H1 (cell line): ENCODE measurements at regions not wholly inside any gene's neighbourhood (a gene's known extent, or its start where the extent isn't known, plus 50 kb on each side); places are given as distances from the start of the nearest gene placed in this dataset.

Experiments
- CBX5 ChIP-seq: fragments of 300-800, 300-1000 bp; sonication (generic); IDR thresholded peaks from 2 replicates; pipeline ENCODE4 v1.7.1; 2016; ENCODE audit warnings: antibody characterized with exemption, low read length, low read depth
- CTCF ChIP-seq, 3 experiments: IDR thresholded peaks; 1 replicate in 2 of 3; 2 replicates in 1 of 3; pipeline versions ENCODE4 v1.5.1 to v1.6.1; 2011; ENCODE audit warnings: low read length in 3 of 3, mild to moderate bottlenecking in 3 of 3, inconsistent platforms in 2 of 3, low read depth in 1 of 3, moderate library complexity in 1 of 3; ENCODE audit not compliant: insufficient read depth in 1 of 3; ENCODE audit errors: control extremely low read depth in 1 of 3
- EZH2 ChIP-seq: fragments of 200-600 bp; sonication (generic); IDR thresholded peaks from 2 replicates; pipeline ENCODE4 v1.7.1; 2012; ENCODE audit warnings: low read depth, mild to moderate bottlenecking, moderate library complexity, low read length, inconsistent platforms; ENCODE audit not compliant: severe bottlenecking
- NRF1 ChIP-seq: IDR thresholded peaks from 2 replicates; pipeline ENCODE4 v1.6.1; 2011; ENCODE audit warnings: mild to moderate bottlenecking, low read depth, low read length, improper control_type of control experiment
- POLR2A ChIP-seq, 2 experiments: IDR thresholded peaks; 1 replicate in 1 of 2; 2 replicates in 1 of 2; pipeline ENCODE4 v1.6.1; 2011; ENCODE audit warnings: low read depth in 2 of 2, low read length in 2 of 2, mild to moderate bottlenecking in 2 of 2; ENCODE audit errors: control extremely low read depth in 1 of 2
- RXRA ChIP-seq: IDR thresholded peaks from 2 replicates; pipeline ENCODE4 v1.6.1; 2011; ENCODE audit warnings: low read depth, mild to moderate bottlenecking, low read length, moderate library complexity; ENCODE audit not compliant: insufficient read depth
- SP2 ChIP-seq: IDR thresholded peaks from 2 replicates; pipeline ENCODE4 v1.6.1; 2012; ENCODE audit warnings: mild to moderate bottlenecking, low read length, inconsistent platforms

GRCh38 chr5:175382171-175382570, 61.8 kb downstream of the DRD1 start:
- TF ChIP-seq CTCF (IDR thresholded peaks at IDR 0.05; ENCODE audit: control extremely low read depth in 1 of 3, insufficient read depth in 1 of 3, low read depth in 1 of 3, low read length in 3 of 3) (no peak), SP2 (no peak), RXRA (no peak), POLR2A (IDR thresholded peaks at IDR 0.05; ENCODE audit: control extremely low read depth in 1 of 2, low read depth in 2 of 2, low read length in 2 of 2) (no peak), CBX5 (no peak), EZH2 (no peak), NRF1 (no peak)
